NK-92 (cell line): ENCODE measurements at regions not wholly inside any gene's neighbourhood (a gene's known extent, or its start where the extent isn't known, plus 50 kb on each side); places are given as distances from the start of the nearest gene placed in this dataset.
"Not testable (repeated sequence)": the region's sequence is repeated elsewhere in the genome, so short reads cannot be mapped to it uniquely, and the experiment has no call there.

Experiments used
- DNase-seq: peaks from one replicate; lab custom pipeline; 2025; ENCODE audit not compliant: unreplicated experiment; lab: John Stamatoyannopoulos, UW

GRCh38 chr2:172253190-172254052 lies 150.7 kb upstream of the DLX2 start:
- no peak for DNase-seq

- no peak for DNase-seq
Observed at GRCh38 chr2:172256886-172257285, 154.2 kb upstream of the DLX2 start.

GRCh38 chr2:172259827-172260226 lies 157.1 kb upstream of the DLX2 start:
- DNase-seq, result no peak

- no peak for DNase-seq
Observed at GRCh38 chr2:172260336-172260735, 157.6 kb upstream of the DLX2 start.

GRCh38 chr2:172261292-172261691 lies 158.6 kb upstream of the DLX2 start:
- no peak for DNase-seq

- no peak for DNase-seq
Observed at GRCh38 chr2:172262486-172262885, 159.8 kb upstream of the DLX2 start.

- not testable (repeated sequence) for DNase-seq
Observed at GRCh38 chr2:172264820-172265219, 162.1 kb upstream of the DLX2 start.

- DNase-seq, result not testable (repeated sequence)
Observed at GRCh38 chr2:172269507-172270244, 157.7 kb upstream of the ITGA6 start.

GRCh38 chr2:172270278-172271079 lies 156.9 kb upstream of the ITGA6 start:
- DNase-seq, result no peak

GRCh38 chr2:172273910-172274571 lies 153.3 kb upstream of the ITGA6 start:
- DNase-seq, result no peak

- no peak for DNase-seq
Observed at GRCh38 chr2:172275239-172275638, 152.1 kb upstream of the ITGA6 start.

GRCh38 chr2:172276961-172277360 lies 150.4 kb upstream of the ITGA6 start:
- DNase-seq, result no peak

GRCh38 chr2:172278667-172279066 lies 148.7 kb upstream of the ITGA6 start:
- no peak for DNase-seq

- DNase-seq, result no peak
Observed at GRCh38 chr2:172279214-172279613, 148.2 kb upstream of the ITGA6 start.

- DNase-seq, result no peak
Observed at GRCh38 chr2:172279813-172280212, 147.6 kb upstream of the ITGA6 start.

GRCh38 chr2:172280571-172281361 lies 146.6 kb upstream of the ITGA6 start:
- no peak for DNase-seq

GRCh38 chr2:172281648-172282570 lies 145.5 kb upstream of the ITGA6 start:
- DNase-seq, result no peak

- DNase-seq, result no peak
Observed at GRCh38 chr2:172282944-172283343, 144.4 kb upstream of the ITGA6 start.

- DNase-seq, result no peak
Observed at GRCh38 chr2:172283476-172283875, 143.9 kb upstream of the ITGA6 start.
